Gastrocnemius medialis (tissue), 4 donors: ENCODE measurements at regions not wholly inside any gene's neighbourhood (a gene's known extent, or its start where the extent isn't known, plus 50 kb on each side); places are given as distances from the start of the nearest gene placed in this dataset.

Source experiments
- ATAC-seq, 2 donors: fragments of 150-250 bp; one replicate each; pipeline ENCODE4 v1.9.1; 2016
- DNase-seq, 2 donors: peaks; one replicate each; pipeline ENCODE4 v3.0.0-alpha.2; 2019
- H3K27ac ChIP-seq, 4 donors: fragments of 200-600 bp; sonication (generic); 1 replicate in 1 of 4; 2 replicates in 3 of 4; pipeline ENCODE4 v1.5.1; 2016 to 2018; ENCODE audit warnings: mild to moderate bottlenecking in 2 of 4, moderate library complexity in 1 of 4
- H3K27me3 ChIP-seq, 3 donors: fragments of 200-600 bp; sonication (generic) in 2 of 3; 1 replicate in 1 of 3; 2 replicates in 2 of 3; pipeline versions ENCODE4 v1.5.1 to v1.6.0; 2016 to 2019; ENCODE audit warnings: mild to moderate bottlenecking in 1 of 3, moderate library complexity in 1 of 3
- H3K36me3 ChIP-seq, 2 donors: fragments of 200-600 bp; sonication (generic) in 1 of 2; one replicate each; pipeline ENCODE4 v1.5.1; 2017 to 2018
- H3K4me1 ChIP-seq, 2 donors: fragments of 200-600 bp; sonication (generic) in 1 of 2; one replicate each; pipeline ENCODE4 v1.5.1; 2016 to 2017; ENCODE audit warnings: mild to moderate bottlenecking in 2 of 2
- H3K4me3 ChIP-seq, 4 donors: fragments of 200-600 bp; sonication (generic) in 3 of 4; 1 replicate in 1 of 4; 2 replicates in 3 of 4; pipeline ENCODE4 v1.5.1; 2016 to 2019; ENCODE audit warnings: mild to moderate bottlenecking in 2 of 4
- H3K9me3 ChIP-seq, 3 donors: fragments of 200-600 bp; sonication (generic) in 2 of 3; 1 replicate in 1 of 3; 2 replicates in 2 of 3; pipeline ENCODE4 v1.5.1; 2016 to 2019
- POLR2A ChIP-seq, 2 donors: fragments of 450-650 bp; IDR thresholded peaks; one replicate each; pipeline ENCODE4 v1.6.1; 2017; ENCODE audit warnings: antibody characterized with exemption in 2 of 2, mild to moderate bottlenecking in 2 of 2, moderate library complexity in 2 of 2
- in situ Hi-C, 4 donors: fragments of 200-750 bp; cut with MboI; loops; one replicate each; pipeline versions ENCODE4 v1.15.0 to v1.8.0; 2017; ENCODE audit warnings: low sequenced_read_pairs in 4 of 4
- intact Hi-C: fragments of 100-400 bp; cut with DNase I; formaldehyde crosslinking; loops from one replicate; pipeline ENCODE4 v1.15.1; 2023; ENCODE audit warnings: low total_unique reads
- TF ChIP-seq, protein P1 (sequence below), 5 experiments: fragments of 450-650 bp in 3 of 5; fragments of 200-600 bp in 2 of 5; sonication (generic) in 2 of 5; IDR thresholded peaks in 4 of 5; conservative IDR thresholded peaks in 1 of 5; 1 replicate in 4 of 5; 2 replicates in 1 of 5; pipeline ENCODE4 v1.5.1; 2016 to 2019; ENCODE audit warnings: antibody characterized with exemption in 5 of 5, mild to moderate bottlenecking in 3 of 5, moderate library complexity in 3 of 5

DNA sequence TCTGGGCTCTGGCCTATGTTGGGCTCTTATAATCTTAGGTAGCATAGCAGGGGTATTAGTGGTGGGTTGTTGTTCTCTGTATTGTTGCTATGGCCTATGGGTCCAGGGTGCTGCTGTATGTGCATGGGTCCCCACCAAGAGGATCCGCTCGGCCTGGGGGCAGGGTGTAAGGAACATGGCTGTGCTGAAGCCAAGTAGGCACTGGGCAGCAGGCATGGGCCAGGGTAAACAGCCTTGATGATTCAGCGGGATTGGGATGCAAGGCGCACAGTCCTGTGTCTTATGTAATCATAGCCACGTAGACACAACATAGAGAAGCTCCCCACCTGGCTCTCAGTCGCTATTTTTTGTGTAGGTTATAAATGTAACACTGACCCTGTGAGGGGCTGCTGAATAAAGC, 306.9 kb downstream of the ZPLD1 start:
- ATAC-seq (no peak), DNase-seq (no peak)
- Histone ChIP-seq H3K9me3 (no peaks in the 10 kb centered on the region), H3K4me1 (no peaks in the 10 kb centered on the region), H3K36me3 (no peaks in the 10 kb centered on the region), H3K4me3 (no peak overlapping the region), H3K27ac (no peak overlapping the region), H3K27me3 (no peaks in the 10 kb centered on the region)
- intact Hi-C loops (no loop called here), in situ Hi-C loops (no loop called here)
- TF ChIP-seq, protein P1, sequence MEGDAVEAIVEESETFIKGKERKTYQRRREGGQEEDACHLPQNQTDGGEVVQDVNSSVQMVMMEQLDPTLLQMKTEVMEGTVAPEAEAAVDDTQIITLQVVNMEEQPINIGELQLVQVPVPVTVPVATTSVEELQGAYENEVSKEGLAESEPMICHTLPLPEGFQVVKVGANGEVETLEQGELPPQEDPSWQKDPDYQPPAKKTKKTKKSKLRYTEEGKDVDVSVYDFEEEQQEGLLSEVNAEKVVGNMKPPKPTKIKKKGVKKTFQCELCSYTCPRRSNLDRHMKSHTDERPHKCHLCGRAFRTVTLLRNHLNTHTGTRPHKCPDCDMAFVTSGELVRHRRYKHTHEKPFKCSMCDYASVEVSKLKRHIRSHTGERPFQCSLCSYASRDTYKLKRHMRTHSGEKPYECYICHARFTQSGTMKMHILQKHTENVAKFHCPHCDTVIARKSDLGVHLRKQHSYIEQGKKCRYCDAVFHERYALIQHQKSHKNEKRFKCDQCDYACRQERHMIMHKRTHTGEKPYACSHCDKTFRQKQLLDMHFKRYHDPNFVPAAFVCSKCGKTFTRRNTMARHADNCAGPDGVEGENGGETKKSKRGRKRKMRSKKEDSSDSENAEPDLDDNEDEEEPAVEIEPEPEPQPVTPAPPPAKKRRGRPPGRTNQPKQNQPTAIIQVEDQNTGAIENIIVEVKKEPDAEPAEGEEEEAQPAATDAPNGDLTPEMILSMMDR (IDR thresholded peaks at IDR 0.05 in 4 of 5, conservative IDR thresholded peaks at IDR 0.05 in 1 of 5) = no peak
- TF ChIP-seq POLR2A (IDR thresholded peaks at IDR 0.05) = no peak

DNA sequence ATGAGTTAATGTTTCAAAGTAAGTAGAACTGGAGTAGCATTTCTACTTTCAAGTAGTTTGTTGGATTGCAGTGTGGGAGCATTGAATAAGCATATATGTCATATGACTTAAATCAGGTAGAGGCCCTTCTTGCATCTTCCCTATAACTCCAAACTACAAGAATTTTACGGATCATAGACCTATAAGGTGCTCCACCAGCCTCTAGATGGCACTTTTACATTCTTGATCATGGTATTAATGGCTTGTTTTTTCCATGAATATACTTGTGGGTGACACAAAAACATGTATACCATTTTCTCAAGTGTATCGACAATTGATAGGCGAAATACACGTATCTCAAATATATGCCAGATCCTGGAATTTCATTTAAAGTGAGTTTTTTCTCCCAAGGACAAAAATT, 311.1 kb downstream of the ZPLD1 start:
- no peak for ATAC-seq
- intact Hi-C loops = no loop called here
- in situ Hi-C loops = no loop called here
- no peak for DNase-seq
- no peak overlapping the region for H3K4me3 ChIP-seq
- H3K9me3 ChIP-seq = no peaks in the 10 kb centered on the region
- no peaks in the 10 kb centered on the region for H3K27me3 ChIP-seq
- H3K4me1 ChIP-seq = no peaks in the 10 kb centered on the region
- TF ChIP-seq, protein P1 (IDR thresholded peaks at IDR 0.05 in 4 of 5, conservative IDR thresholded peaks at IDR 0.05 in 1 of 5) = no peak
- no peak overlapping the region for H3K27ac ChIP-seq
- H3K36me3 ChIP-seq = no peaks in the 10 kb centered on the region

DNA sequence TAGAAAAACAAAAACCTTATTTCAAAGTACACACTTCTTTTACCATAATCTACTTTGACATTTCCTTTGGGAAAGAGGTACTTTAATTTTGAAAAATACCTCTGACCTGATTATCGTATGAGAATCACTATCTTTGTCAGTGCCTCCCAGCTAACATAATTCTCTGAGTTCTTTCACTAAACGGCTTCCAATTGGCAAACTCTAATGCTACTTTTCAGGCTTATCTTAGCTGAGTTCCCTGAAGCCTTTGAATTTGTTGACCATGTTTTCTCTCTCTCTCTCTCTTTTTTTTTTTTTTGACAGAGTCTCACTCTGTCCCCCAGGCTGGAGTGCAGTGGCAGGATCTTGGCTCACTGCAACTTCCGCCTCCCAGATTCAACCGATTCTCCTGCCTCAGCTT, 312.8 kb downstream of the ZPLD1 start:
- no peak for DNase-seq
- intact Hi-C loops (no loop called here), in situ Hi-C loops (no loop called here)
- Histone ChIP-seq H3K9me3 (no peaks in the 10 kb centered on the region), H3K4me1 (no peaks in the 10 kb centered on the region), H3K36me3 (no peaks in the 10 kb centered on the region), H3K27me3 (no peaks in the 10 kb centered on the region), H3K27ac (no peak overlapping the region), H3K4me3 (no peak overlapping the region)
- TF ChIP-seq, protein P1 (IDR thresholded peaks at IDR 0.05 in 4 of 5, conservative IDR thresholded peaks at IDR 0.05 in 1 of 5) = no peak
- no peak for ATAC-seq

DNA sequence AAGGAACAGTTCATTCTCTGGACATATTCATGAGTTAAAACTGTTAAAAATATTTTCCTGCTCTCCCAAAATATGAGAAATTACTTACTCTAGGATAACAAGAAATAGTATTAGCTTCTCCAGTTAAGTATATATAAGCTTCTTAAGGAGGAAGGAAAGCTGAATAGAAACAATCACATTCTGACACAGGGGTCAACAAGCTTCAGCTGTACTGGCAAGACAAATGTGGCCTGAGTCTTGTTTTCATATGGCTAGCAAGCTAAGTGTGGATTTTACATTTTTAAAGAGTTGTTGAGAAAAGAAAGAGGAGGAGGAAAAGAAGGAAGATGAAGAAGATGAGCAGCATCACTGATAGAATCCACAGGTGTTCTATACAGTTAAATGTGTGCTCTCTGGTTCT, 313.8 kb downstream of the ZPLD1 start:
- DNase-seq = no peak
- H3K9me3 ChIP-seq = no peaks in the 10 kb centered on the region
- H3K27ac ChIP-seq = no peak overlapping the region
- in situ Hi-C loops (no loop called here), intact Hi-C loops (no loop called here)
- no peaks in the 10 kb centered on the region for H3K4me1 ChIP-seq
- TF ChIP-seq POLR2A (IDR thresholded peaks at IDR 0.05) = no peak
- TF ChIP-seq, protein P1 (IDR thresholded peaks at IDR 0.05 in 4 of 5, conservative IDR thresholded peaks at IDR 0.05 in 1 of 5) = no peak
- no peak overlapping the region for H3K4me3 ChIP-seq
- ATAC-seq = no peak
- H3K36me3 ChIP-seq = no peaks in the 10 kb centered on the region
- no peaks in the 10 kb centered on the region for H3K27me3 ChIP-seq

DNA sequence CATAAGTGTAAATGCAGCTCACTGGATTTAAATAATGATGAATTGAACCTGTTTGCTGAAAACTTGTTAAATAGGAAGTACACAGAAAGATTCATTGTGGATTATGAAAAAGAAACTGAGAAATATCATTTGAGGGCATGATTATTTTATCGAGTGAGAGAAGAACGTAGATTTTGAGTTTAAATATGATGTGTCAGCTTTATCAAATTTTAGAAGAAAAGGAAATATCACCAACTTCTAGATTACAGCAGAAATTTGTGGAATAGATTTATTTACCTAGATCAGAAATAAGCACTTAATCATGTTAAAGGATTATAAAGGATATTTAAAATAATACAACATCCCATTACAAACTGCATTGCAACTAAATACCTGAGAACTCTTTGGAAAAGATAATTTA, 315.5 kb downstream of the ZPLD1 start:
- Histone ChIP-seq H3K36me3 (no peaks in the 10 kb centered on the region), H3K27ac (no peak overlapping the region), H3K4me1 (no peaks in the 10 kb centered on the region), H3K27me3 (no peaks in the 10 kb centered on the region), H3K4me3 (no peak overlapping the region), H3K9me3 (no peaks in the 10 kb centered on the region)
- TF ChIP-seq, protein P1 (IDR thresholded peaks at IDR 0.05 in 4 of 5, conservative IDR thresholded peaks at IDR 0.05 in 1 of 5) = no peak
- no peak for TF ChIP-seq POLR2A (IDR thresholded peaks at IDR 0.05)
- intact Hi-C loops = no loop called here
- no peak for ATAC-seq
- no peak for DNase-seq
- in situ Hi-C loops = no loop called here
